GM10248 (cell line): ENCODE measurements at regions not wholly inside any gene's neighbourhood (a gene's known extent, or its start where the extent isn't known, plus 50 kb on each side); places are given as distances from the start of the nearest gene placed in this dataset.

ENCODE experiments used
- CTCF ChIA-PET: fragments of 300-600 bp; sonication (Branson Sonifier 250); formaldehyde crosslinking; extraction: SDS; loops from one replicate; lab custom pipeline; 2021; ENCODE audit warnings: antibody characterized with exemption; lab: Yijun Ruan, JAX
- POLR2A ChIA-PET: fragments of 350-650 bp; sonication (Branson Sonifier 250); formaldehyde crosslinking; extraction: SDS; loops from one replicate; lab custom pipeline; 2020; ENCODE audit warnings: antibody characterized with exemption; lab: Yijun Ruan, JAX
- DNase-seq: peaks from one replicate; pipeline ENCODE4 v3.0.0; 2012; ENCODE audit errors: extremely low spot score
- CTCF ChIP-seq: IDR thresholded peaks from 2 replicates; pipeline ENCODE4 v1.5.1; 2012; ENCODE audit warnings: mild to moderate bottlenecking, low read depth; ENCODE audit errors: extremely low read depth, missing control alignments, control extremely low read depth

GRCh38 chr10:31120392-31120791, 88.7 kb upstream of the ZNF438 start:
- ChIA-PET CTCF (interaction anchor here (0.9 to 1.7 kb wide), 5 partner anchors 9 to 39 kb away, joined by 3 to 5 read pairs (median 3); no protein-coding TSS in a partner anchor), POLR2A (no interaction called here)
- no peak for TF ChIP-seq CTCF
- DNase-seq, result no peak

- TF ChIP-seq CTCF, result no peak
- no peak for DNase-seq
- POLR2A ChIA-PET, result no interaction called here
- CTCF ChIA-PET, result interaction anchor here (0.9 to 1.7 kb wide), 5 partner anchors 10 to 39 kb away, joined by 3 to 5 read pairs (median 4); no protein-coding TSS in a partner anchor
Measured at GRCh38 chr10:31120961-31121685, 89.5 kb upstream of the ZNF438 start.

GRCh38 chr10:31121757-31122577, 90.3 kb upstream of the ZNF438 start:
- TF ChIP-seq CTCF, result no peak
- POLR2A ChIA-PET, result no interaction called here
- CTCF ChIA-PET, result interaction anchor here (1.0 to 1.6 kb wide), 3 partner anchors 16 to 28 kb away, joined by 3 to 4 read pairs (median 4); no protein-coding TSS in a partner anchor
- no peak for DNase-seq

- no peak for DNase-seq
- no peak for TF ChIP-seq CTCF
- POLR2A ChIA-PET, result no interaction called here
- CTCF ChIA-PET, result interaction anchor here (1.5 kb wide), 1 partner anchor 9 kb away, joined by 4 read pairs; no protein-coding TSS in a partner anchor
Measured at GRCh38 chr10:31123946-31124345, 92.3 kb upstream of the ZNF438 start.

GRCh38 chr10:31124852-31125251, 93.2 kb upstream of the ZNF438 start:
- no peak for DNase-seq
- no peak for TF ChIP-seq CTCF
- ChIA-PET CTCF (interaction anchor here (1.5 kb wide), 1 partner anchor 9 kb away, joined by 4 read pairs; no protein-coding TSS in a partner anchor), POLR2A (no interaction called here)

- POLR2A ChIA-PET, result no interaction called here
- CTCF ChIA-PET, result interaction anchor here (1.5 kb wide), 1 partner anchor 13 kb away, joined by 3 read pairs; no protein-coding TSS in a partner anchor
- no peak for DNase-seq
- TF ChIP-seq CTCF, result no peak
Measured at GRCh38 chr10:31125789-31126188, 94.1 kb upstream of the ZNF438 start.
